Epithelial cell of proximal tubule (primary cell): ENCODE measurements at regions not wholly inside any gene's neighbourhood (a gene's known extent, or its start where the extent isn't known, plus 50 kb on each side); places are given as distances from the start of the nearest gene placed in this dataset.
"Not testable (repeated sequence)": the region's sequence is repeated elsewhere in the genome, so short reads cannot be mapped to it uniquely, and the experiment has no call there.

Experiments
- DNase-seq: peaks from one replicate; pipeline ENCODE4 v3.0.0-alpha.2; 2011; ENCODE audit warnings: low read depth
- H3K4me3 ChIP-seq: 2 replicates; pipeline ENCODE4 v1.5.1; 2011; ENCODE audit warnings: low read depth, mild to moderate bottlenecking, low read length
- TF ChIP-seq, protein P1 (sequence below): conservative IDR thresholded peaks from 2 replicates; pipeline ENCODE4 v1.5.1; 2012; ENCODE audit warnings: low read depth, mild to moderate bottlenecking, low read length

- H3K4me3 ChIP-seq, result no peak overlapping the region
- TF ChIP-seq, protein P1, sequence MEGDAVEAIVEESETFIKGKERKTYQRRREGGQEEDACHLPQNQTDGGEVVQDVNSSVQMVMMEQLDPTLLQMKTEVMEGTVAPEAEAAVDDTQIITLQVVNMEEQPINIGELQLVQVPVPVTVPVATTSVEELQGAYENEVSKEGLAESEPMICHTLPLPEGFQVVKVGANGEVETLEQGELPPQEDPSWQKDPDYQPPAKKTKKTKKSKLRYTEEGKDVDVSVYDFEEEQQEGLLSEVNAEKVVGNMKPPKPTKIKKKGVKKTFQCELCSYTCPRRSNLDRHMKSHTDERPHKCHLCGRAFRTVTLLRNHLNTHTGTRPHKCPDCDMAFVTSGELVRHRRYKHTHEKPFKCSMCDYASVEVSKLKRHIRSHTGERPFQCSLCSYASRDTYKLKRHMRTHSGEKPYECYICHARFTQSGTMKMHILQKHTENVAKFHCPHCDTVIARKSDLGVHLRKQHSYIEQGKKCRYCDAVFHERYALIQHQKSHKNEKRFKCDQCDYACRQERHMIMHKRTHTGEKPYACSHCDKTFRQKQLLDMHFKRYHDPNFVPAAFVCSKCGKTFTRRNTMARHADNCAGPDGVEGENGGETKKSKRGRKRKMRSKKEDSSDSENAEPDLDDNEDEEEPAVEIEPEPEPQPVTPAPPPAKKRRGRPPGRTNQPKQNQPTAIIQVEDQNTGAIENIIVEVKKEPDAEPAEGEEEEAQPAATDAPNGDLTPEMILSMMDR, result no peak
- no peak for DNase-seq
Observed at GRCh38 chr11:71370895-71371673, 77.1 kb downstream of the DHCR7 start.

DNA sequence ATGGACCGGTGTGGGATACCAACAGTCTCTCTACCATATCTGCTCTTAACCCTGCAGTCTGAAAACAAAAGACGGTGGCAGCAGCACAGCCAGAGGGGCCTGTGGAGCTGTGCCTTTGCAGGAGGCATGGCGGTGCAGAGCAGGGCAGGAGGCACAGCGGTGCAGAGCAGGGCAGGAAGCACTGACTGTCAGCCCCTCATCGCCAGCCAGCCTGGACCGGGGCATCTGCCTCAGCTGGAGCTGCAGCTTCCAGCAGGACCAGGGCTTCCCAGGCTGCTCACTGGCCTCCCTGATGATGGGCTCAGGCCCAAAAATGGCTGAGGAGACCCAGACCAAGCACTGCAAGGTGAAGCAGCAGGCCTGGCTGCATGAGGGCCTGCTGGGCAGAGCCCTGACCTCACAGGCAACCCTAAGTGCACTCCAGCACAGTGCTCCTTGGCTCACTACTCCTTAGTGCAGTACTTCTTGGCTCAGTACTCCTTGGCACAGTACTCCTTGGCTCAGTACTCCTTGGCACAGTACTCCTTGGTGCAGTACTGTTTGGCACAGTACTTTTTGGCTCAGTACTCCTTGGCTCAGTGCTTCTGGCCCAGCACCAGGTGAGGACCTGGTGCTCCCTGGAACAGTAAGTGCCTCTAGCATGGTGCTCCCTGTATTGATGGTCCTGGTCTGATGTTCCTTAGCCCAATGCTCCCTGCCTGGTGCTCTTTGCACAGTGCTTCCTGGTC, 78.0 kb downstream of the DHCR7 start:
- TF ChIP-seq, protein P1, result no peak
- DNase-seq, result no peak
- no peak overlapping the region for H3K4me3 ChIP-seq

- H3K4me3 ChIP-seq, result no peak overlapping the region
- no peak for DNase-seq
- TF ChIP-seq, protein P1, result no peak
Observed at GRCh38 chr11:71369411-71369810, 78.8 kb downstream of the DHCR7 start.

DNA sequence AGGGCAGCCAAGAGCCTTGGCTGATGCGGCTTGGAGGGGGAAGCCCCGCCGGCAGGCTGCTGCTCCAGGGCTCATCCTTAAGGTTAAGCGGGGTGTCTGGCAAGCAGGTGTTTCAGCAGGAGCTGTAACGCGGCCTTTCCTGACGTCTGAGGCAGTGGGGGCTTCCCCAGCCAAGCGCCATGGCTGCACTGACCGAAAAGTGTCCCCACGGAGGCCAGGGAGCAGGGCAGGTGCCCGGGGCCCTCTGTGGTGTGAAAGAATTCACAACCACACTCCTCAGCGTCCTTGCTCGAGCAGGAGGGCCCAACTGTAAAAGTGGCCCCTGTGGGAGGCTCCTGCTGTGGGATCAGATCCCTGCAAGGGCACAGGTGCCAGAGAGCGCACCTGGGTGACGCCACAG, 79.2 kb downstream of the DHCR7 start:
- TF ChIP-seq, protein P1, result no peak
- no peak for DNase-seq
- H3K4me3 ChIP-seq, result no peak overlapping the region

DNA sequence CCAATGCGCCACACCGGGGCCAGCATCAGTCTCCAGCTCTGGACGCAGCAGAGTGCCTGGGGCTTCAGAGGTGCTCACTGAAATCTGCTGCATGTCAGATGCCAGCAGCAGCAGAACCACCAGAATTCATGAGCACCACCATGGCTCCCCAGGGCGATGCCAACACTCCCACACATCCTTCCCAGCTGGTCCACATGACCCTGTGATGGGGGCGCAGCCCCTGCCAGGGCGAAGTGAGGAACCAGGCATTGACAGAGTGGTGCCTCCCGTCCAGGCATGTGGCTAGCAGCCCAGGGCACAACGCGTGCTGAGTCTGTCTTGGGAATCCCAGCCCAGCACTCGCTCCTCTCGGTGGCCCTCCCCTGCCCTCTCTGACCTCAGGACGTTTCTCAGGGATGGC, 80.4 kb downstream of the DHCR7 start:
- H3K4me3 ChIP-seq, result no peak overlapping the region
- no peak for DNase-seq
- TF ChIP-seq, protein P1, result no peak

- not testable (repeated sequence) for H3K4me3 ChIP-seq, DNase-seq
Observed at GRCh38 chr11:71367276-71367675, 80.9 kb downstream of the DHCR7 start.

- TF ChIP-seq, protein P1, result no peak
- no peak for DNase-seq
- no peak overlapping the region for H3K4me3 ChIP-seq
Observed at GRCh38 chr11:71366076-71366475, 82.1 kb downstream of the DHCR7 start.
